D341Med (cell line): ENCODE measurements at regions not wholly inside any gene's neighbourhood (a gene's known extent, or its start where the extent isn't known, plus 50 kb on each side); places are given as distances from the start of the nearest gene placed in this dataset.
A peak's percentile ranks its signal among the peaks of the same experiment; 100 is the strongest.
"Not testable (repeated sequence)": the region's sequence is repeated elsewhere in the genome, so short reads cannot be mapped to it uniquely, and the experiment has no call there.

Source experiments
- DNase-seq: peaks from one replicate; pipeline ENCODE4 v3.0.0; 2012; ENCODE audit warnings: low spot score

GRCh38 chrX:94612140-94612539, 938.1 kb downstream of the FAM133A start:
- DNase-seq, result no peak

GRCh38 chrX:94633237-94633636, 959.2 kb downstream of the FAM133A start:
- no peak for DNase-seq

- no peak for DNase-seq
Measured at GRCh38 chrX:94635003-94635402, 961.0 kb downstream of the FAM133A start.

GRCh38 chrX:94645726-94646125, 971.7 kb downstream of the FAM133A start:
- DNase-seq, result no peak

DNA sequence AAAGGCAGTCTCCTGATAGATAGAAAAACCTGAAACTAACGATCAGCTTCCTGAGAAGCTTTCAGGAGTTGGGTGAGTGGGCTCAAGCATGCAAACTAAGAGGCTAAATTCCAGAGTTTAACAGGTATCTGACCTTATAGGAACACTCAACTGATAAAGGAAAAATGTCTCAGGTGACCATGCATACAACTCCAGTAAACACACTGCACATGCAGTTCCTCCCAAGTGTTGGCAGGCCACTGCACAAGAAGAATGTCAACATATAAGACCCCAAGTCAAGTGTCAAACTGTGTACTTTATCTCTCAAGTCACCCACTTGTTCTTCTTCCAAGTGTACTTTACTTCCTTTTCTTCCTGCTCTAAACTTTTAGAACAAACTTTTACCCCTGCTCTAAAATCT, 981.2 kb downstream of the FAM133A start:
- no peak for DNase-seq

GRCh38 chrX:94662689-94663088, 988.7 kb downstream of the FAM133A start:
- DNase-seq, result peak; percentile 20

DNA sequence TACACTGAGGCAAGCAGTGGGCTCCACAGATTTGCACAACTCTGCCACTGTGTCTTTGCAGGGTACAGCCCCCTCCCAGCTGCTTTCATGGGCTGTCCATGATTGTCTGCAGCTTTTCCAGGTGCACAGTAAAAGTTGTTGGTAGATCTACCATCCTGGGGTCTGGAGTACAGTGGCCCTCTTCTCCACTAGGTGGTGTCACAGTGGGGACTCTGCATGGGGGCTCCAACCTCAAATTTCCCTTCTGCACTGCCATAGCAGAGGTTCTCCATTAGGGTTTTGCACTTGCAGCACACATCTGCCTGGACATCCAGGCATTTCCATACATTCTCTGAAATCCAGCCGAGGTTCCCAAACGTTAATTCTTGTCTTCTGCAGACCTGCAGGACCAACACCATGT, 1002.3 kb downstream of the FAM133A start:
- no peak for DNase-seq

GRCh38 chrX:94686071-94686470, 1012.1 kb downstream of the FAM133A start:
- no peak for DNase-seq

DNA sequence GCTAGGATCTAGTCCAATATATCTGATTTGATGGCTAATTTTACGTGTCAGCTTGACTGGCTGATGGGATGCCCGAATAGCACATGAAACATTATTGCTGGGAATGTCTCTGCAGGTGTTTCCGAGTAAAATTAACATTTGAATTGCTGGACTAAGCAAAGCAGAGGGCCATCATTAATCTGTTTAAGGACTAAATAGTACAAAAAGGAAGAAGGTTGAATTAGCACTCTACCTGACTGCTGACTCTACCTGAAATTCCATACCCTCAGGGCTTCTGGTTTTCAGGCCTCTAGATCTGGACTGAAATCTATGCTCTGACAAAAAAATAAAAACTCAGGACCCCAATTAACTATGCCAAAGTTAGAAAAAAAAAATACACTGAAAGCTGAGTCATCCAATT, 1021.9 kb downstream of the FAM133A start:
- no peak for DNase-seq

DNA sequence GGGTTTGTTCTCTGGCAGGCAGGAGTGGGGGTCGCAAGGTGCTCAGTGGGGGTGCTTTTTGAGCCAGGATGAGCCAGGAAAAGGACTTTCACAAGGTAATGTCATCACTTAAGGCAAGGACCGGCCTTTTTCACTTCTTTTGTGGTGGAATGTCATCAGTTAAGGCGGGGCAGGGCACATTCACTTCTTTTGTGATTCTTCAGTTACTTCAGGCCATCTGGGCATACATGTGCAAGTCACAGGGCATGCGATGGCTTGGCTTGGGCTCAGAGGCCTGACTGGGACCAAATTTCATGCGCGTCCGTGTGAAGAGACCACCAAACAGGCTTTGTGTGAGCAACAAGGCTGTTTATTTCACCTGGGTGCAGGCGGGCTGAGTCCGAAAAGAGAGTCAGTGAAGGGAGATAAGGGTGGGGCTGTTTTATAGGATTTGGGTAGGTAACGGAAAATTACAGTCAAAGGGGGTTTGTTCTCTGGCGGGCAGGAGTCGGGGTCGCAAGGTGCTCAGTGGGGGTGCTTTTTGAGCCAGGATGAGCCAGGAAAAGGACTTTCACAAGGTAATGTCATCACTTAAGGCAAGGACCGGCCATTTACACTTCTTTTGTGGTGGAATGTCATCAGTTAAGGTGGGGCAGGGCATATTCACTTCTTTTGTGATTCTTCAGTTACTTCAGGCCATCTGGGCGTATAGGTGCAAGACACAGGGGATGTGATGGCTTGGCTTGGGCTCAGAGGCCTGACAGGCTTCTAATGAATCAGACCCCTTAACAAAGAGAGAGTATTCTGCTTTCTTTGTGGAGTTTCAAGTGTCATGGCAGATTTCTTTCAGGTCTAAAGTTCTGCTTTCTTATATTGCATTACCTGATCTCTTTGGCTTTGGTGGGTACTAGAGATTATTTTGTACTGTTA, 1030.6 kb downstream of the FAM133A start:
- not testable (repeated sequence) for DNase-seq

- DNase-seq, result no peak
Measured at GRCh38 chrX:94721386-94721785, 1047.4 kb downstream of the FAM133A start.

DNA sequence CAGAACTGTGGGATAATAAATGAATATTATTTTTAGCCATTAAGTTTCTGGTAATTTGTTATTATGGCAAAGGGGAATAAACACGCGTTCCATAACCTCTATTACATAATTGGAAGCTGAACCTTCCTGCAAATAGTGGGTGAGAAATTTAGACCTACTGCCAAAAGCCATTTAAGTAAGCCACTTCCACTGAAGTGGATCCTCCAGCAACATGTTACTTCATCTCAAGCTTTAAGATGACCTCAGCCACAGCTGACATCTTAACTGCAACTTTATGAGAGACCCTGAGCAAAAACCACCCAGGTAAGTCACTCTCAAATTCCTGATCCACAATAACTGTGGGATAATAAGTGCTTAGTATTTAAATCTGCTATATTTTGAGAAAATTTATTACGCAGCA, 1048.6 kb downstream of the FAM133A start:
- DNase-seq, result no peak

GRCh38 chrX:94742772-94743171, 1068.8 kb downstream of the FAM133A start:
- no peak for DNase-seq

DNA sequence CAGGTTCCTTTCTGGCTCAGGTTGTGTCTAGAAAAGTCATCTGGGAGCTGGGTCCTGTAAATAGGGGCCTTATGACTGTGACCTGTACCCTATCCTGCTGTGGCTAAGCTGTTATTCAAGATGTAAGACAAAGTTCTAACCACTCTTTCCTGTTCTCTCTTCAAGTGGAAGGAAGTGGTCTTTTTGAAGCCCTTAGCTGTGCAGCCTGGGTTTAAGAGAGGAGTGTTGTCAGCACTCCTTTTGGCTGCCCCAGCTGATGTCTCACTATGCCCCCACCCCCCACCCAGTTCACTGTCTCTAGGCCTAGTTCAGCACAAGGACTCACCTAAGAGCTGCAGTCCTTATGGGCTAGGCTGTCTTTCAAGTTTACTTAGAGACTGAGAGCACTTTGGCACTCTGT, 1069.5 kb downstream of the FAM133A start:
- DNase-seq, result no peak

DNA sequence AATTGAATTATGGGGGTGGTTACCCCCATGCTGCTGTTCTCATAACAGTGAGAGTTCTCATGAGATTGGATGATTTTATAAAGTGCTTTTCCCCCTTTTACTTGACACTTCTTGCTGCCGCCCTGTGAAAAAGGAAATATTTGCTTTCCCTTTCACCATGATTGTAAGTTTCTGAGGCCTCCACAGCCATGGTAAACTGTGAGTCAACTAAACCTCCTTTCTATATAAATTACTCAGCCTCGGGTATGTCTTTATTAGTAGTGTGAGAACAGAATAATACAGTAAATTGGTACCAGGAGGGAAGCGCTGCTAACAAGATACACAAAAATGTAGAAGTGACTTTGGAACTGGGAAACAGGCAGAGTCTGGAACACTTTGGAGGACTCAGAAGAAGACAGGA, 1070.8 kb downstream of the FAM133A start:
- DNase-seq, result no peak

DNA sequence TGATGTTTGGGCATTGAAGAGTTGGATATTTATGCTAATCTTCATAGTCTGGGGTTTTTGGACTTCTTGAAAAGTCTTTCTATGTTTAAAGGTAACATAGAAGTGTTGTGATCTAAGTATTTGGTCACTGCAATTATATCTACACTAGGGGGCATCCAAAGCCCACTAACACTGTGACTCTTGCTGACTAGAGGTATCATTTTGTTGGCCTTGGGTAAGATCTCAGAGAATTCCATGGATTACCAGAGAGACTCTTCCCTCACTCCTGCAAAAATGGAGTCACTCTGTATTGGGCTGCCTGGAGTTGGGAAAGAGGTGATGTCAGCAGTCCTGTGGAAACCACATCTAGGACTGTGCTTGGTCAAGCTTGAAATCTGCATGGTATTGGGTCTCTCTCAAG, 1077.6 kb downstream of the FAM133A start:
- peak; percentile 13 for DNase-seq

GRCh38 chrX:94752434-94753169, 1078.6 kb downstream of the FAM133A start:
- DNase-seq, result no peak

DNA sequence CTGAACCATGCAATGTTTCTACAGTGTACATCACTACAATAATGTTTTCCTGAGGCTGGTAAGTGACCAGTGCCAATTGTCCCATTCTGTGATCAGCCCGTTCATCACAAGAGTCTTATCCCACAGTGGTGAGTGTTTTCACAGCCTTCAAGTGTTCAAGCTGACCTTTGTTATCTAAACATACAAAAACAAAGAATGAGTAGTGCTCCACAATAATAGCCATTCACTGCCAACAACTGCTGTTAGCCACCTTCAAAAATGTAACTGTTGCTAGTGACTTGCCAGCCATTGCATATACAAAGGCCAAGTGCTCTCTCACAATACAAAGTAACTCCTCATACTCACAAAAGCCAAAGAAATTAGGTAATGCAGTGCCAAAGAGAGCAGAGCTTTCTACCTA, 1084.1 kb downstream of the FAM133A start:
- no peak for DNase-seq

GRCh38 chrX:94775640-94776039, 1101.6 kb downstream of the FAM133A start:
- no peak for DNase-seq

GRCh38 chrX:94813541-94813940, 1139.5 kb downstream of the FAM133A start:
- DNase-seq, result no peak

GRCh38 chrX:94814216-94814615, 1140.2 kb downstream of the FAM133A start:
- DNase-seq, result no peak

DNA sequence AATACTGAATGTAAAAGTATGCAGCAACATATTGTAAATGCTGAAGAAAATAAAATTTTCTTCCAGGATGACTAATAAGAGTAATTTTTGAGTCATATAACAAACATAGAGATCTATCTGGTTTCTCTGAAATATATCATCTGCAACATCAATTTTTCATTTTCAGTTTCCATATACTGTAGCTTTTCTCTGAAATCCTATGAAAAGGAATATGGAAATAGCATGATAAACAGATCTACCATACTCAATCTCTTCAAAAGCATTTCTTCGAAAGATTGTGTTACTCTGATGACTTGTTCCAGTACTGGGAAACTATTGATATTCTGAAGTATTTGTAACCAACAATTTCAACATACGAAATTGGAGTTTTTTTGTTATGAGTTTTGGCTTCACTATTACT, 1156.7 kb downstream of the FAM133A start:
- DNase-seq, result no peak

- no peak for DNase-seq
Measured at GRCh38 chrX:94831364-94831763, 1157.4 kb downstream of the FAM133A start.
